Lung (tissue), 11 donors: ENCODE measurements at regions not wholly inside any gene's neighbourhood (a gene's known extent, or its start where the extent isn't known, plus 50 kb on each side); places are given as distances from the start of the nearest gene placed in this dataset.
"Not testable (repeated sequence)": the region's sequence is repeated elsewhere in the genome, so short reads cannot be mapped to it uniquely, and the experiment has no call there.

Experiments used
- ATAC-seq: fragments of 200-7000 bp; cut with Tn5 transposase; one replicate; pipeline ENCODE4 v1.9.1; 2020; ENCODE audit warnings: moderate number of reproducible peaks; ENCODE audit not compliant: insufficient read depth, low FRiP score
- DNase-seq, 3 donors: peaks; one replicate each; pipeline ENCODE4 v3.0.0-alpha.2; 2013 to 2017
- H3K27ac ChIP-seq, 2 donors: one replicate each; pipeline ENCODE4 v1.5.1; 2013; ENCODE audit warnings: mild to moderate bottlenecking in 2 of 2, moderate library complexity in 2 of 2, control low read depth in 1 of 2, inconsistent platforms in 1 of 2, low read depth in 1 of 2, low read length in 1 of 2
- H3K27me3 ChIP-seq, 3 donors: one replicate each; pipeline ENCODE4 v1.5.1; 2013; ENCODE audit warnings: low read length in 2 of 3; ENCODE audit not compliant: control insufficient read depth in 3 of 3, insufficient read depth in 3 of 3
- H3K36me3 ChIP-seq, 4 donors: one replicate each; pipeline ENCODE4 v1.5.1; 2013; ENCODE audit warnings: low read length in 4 of 4, mild to moderate bottlenecking in 1 of 4, moderate library complexity in 1 of 4; ENCODE audit not compliant: control insufficient read depth in 4 of 4, insufficient read depth in 4 of 4
- H3K4me1 ChIP-seq, 5 donors: one replicate each; pipeline ENCODE4 v1.5.1; 2013; ENCODE audit warnings: low read length in 5 of 5, mild to moderate bottlenecking in 2 of 5, moderate library complexity in 1 of 5; ENCODE audit not compliant: control insufficient read depth in 5 of 5, insufficient read depth in 5 of 5
- H3K4me3 ChIP-seq: one replicate; pipeline ENCODE4 v1.5.1; 2013; ENCODE audit warnings: mild to moderate bottlenecking, control low read depth, moderate library complexity
- H3K9ac ChIP-seq, 2 donors: one replicate each; pipeline ENCODE4 v1.5.1; 2013; ENCODE audit warnings: low read length in 2 of 2, control low read depth in 1 of 2; ENCODE audit not compliant: insufficient read depth in 1 of 2
- H3K9me3 ChIP-seq, 4 donors: one replicate each; pipeline ENCODE4 v1.5.1; 2013; ENCODE audit warnings: low read length in 3 of 4, mild to moderate bottlenecking in 1 of 4, moderate library complexity in 1 of 4; ENCODE audit not compliant: control insufficient read depth in 4 of 4, insufficient read depth in 3 of 4
- CTCF ChIP-seq: IDR thresholded peaks from 2 replicates; pipeline ENCODE4 v1.5.1; 2012; ENCODE audit warnings: mild to moderate bottlenecking; ENCODE audit errors: control extremely low read depth, extremely low read depth
- WGBS, 2 donors: extraction: QIAGEN DNeasy Blood & Tissue Kit; methylation state at CpG; one replicate each; pipeline ENCODE4 v1.1.7; 2013; 5-methylcytosine and 5-hydroxymethylcytosine counted together
- donor health status: control.
- donor health status: control.
- donor health status: Bipolar disorder and iron deficiency.
- donor health status: healthy.
- donor health status: DM: yes; HTN: yes; CAD: no.

- no peak for TF ChIP-seq CTCF
Measured at GRCh38 chr12:39671898-39672875, 52.6 kb upstream of the ABCD2 start.

DNA sequence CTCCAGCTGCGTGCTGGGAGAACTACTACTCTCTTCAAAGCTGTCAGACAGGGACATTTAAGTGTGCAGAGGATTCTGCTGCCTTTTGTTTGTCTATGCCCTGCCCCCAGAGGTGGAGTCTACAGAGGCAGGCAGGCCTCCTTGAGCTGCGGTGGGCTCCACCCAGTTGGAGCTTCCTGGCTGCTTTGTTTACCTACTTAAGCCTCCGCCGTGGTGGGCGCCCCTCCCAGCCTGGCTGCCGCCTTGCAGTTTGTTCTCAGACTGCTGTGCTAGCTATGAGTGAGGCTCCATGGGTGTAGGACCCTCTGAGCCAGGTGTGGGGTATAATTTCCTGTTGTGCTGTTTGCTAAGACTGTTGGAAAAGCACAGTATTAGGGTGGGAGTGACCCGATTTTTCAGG, 49.9 kb upstream of the ABCD2 start:
- H3K9me3 ChIP-seq = peaks cover 0 to 14% (median 0%) of the 10 kb centered on the region in 4 donors
- ATAC-seq, H3K36me3 ChIP-seq, H3K9ac ChIP-seq, H3K27ac ChIP-seq, DNase-seq, H3K27me3 ChIP-seq, H3K4me1 ChIP-seq, H3K4me3 ChIP-seq: not testable (repeated sequence)
- WGBS, 2 donors = 59 to 63% methylated on average over 7 of the region's 7 CpGs

More at GRCh38 chr12:39671898-39672875, 52.6 kb upstream of the ABCD2 start:
- Histone ChIP-seq H3K9me3 (peaks cover 0 to 21% (median 0%) of the 10 kb centered on the region in 4 donors), H3K4me1 (no peaks in the 10 kb centered on the region), H3K27ac (no peak overlapping the region), H3K36me3 (no peaks in the 10 kb centered on the region), H3K27me3 (no peaks in the 10 kb centered on the region), H3K9ac (no peak overlapping the region), H3K4me3 (no peak overlapping the region)
- DNase-seq (no peak), ATAC-seq (no peak)
- 91 to 95% methylated on average over 5 of the region's 5 CpGs for WGBS, 2 donors
